GM19239 (cell line): ENCODE measurements at regions not wholly inside any gene's neighbourhood (a gene's known extent, or its start where the extent isn't known, plus 50 kb on each side); places are given as distances from the start of the nearest gene placed in this dataset.
"Not testable (repeated sequence)": the region's sequence is repeated elsewhere in the genome, so short reads cannot be mapped to it uniquely, and the experiment has no call there.

Experiments
- DNase-seq: peaks from one replicate; pipeline ENCODE4 v3.0.0; 2011; ENCODE audit warnings: low spot score; ENCODE audit not compliant: insufficient read length
- FAIRE-seq: peaks from 2 replicates; lab custom pipeline; 2011; peaks lifted over from hg19 to GRCh38; lab: Jason Lieb, UNC

- FAIRE-seq = peak; percentile 98
- DNase-seq = no peak
These were observed 270.5 kb upstream of the MKLN1 start for GRCh38 chr7:131057015-131057793.

GRCh38 chr7:131057794-131058070 is 269.9 kb upstream of the MKLN1 start:
- DNase-seq = no peak
- no peak for FAIRE-seq

GRCh38 chr7:131058561-131059288 is 269.0 kb upstream of the MKLN1 start:
- DNase-seq, FAIRE-seq: not testable (repeated sequence)

- FAIRE-seq, DNase-seq: not testable (repeated sequence)
These were observed 268.3 kb upstream of the MKLN1 start for GRCh38 chr7:131059401-131059800.

GRCh38 chr7:131061158-131061557 is 266.5 kb upstream of the MKLN1 start:
- FAIRE-seq = no peak
- no peak for DNase-seq

- no peak for FAIRE-seq
- no peak for DNase-seq
These were observed 265.9 kb upstream of the MKLN1 start for GRCh38 chr7:131061818-131062217.

- FAIRE-seq (no peak), DNase-seq (no peak)
These were observed 261.0 kb upstream of the MKLN1 start for GRCh38 chr7:131066635-131067034.

GRCh38 chr7:131067220-131067619 is 260.5 kb upstream of the MKLN1 start:
- FAIRE-seq (no peak), DNase-seq (no peak)

- DNase-seq = no peak
- peak; percentile 21 for FAIRE-seq
These were observed 259.1 kb upstream of the MKLN1 start for GRCh38 chr7:131068604-131069021.

GRCh38 chr7:131071786-131072504 is 255.7 kb upstream of the MKLN1 start:
- peak; percentile 18 for FAIRE-seq
- DNase-seq = no peak

- DNase-seq (no peak), FAIRE-seq (peak; percentile 21)
These were observed 255.1 kb upstream of the MKLN1 start for GRCh38 chr7:131072505-131073091.

GRCh38 chr7:131074043-131074442 is 253.6 kb upstream of the MKLN1 start:
- DNase-seq (no peak), FAIRE-seq (no peak)

GRCh38 chr7:131074585-131074984 is 253.1 kb upstream of the MKLN1 start:
- DNase-seq = no peak
- FAIRE-seq = no peak

- DNase-seq = no peak
- FAIRE-seq = no peak
These were observed 252.3 kb upstream of the MKLN1 start for GRCh38 chr7:131075406-131075805.

- DNase-seq = no peak
- no peak for FAIRE-seq
These were observed 251.6 kb upstream of the MKLN1 start for GRCh38 chr7:131076032-131076431.

GRCh38 chr7:131076711-131077181 is 250.9 kb upstream of the MKLN1 start:
- no peak for FAIRE-seq
- DNase-seq = no peak

GRCh38 chr7:131077735-131078134 is 249.9 kb upstream of the MKLN1 start:
- DNase-seq = no peak
- no peak for FAIRE-seq

GRCh38 chr7:131080754-131081153 is 246.9 kb upstream of the MKLN1 start:
- DNase-seq (no peak), FAIRE-seq (no peak)

- DNase-seq = no peak
- no peak for FAIRE-seq
These were observed 246.4 kb upstream of the MKLN1 start for GRCh38 chr7:131081308-131081707.

GRCh38 chr7:131083781-131084180 is 243.9 kb upstream of the MKLN1 start:
- no peak for DNase-seq
- FAIRE-seq = no peak

GRCh38 chr7:131084336-131084735 is 243.3 kb upstream of the MKLN1 start:
- not testable (repeated sequence) for FAIRE-seq, DNase-seq
